BE2C (cell line): ENCODE measurements at regions not wholly inside any gene's neighbourhood (a gene's known extent, or its start where the extent isn't known, plus 50 kb on each side); places are given as distances from the start of the nearest gene placed in this dataset.
"Not testable (repeated sequence)": the region's sequence is repeated elsewhere in the genome, so short reads cannot be mapped to it uniquely, and the experiment has no call there.

Experiments
- DNase-seq: peaks from one replicate; pipeline ENCODE4 v3.0.0-alpha.2; 2020
- H3K27me3 ChIP-seq: fragments of 250-450 bp; sonication (Bioruptor Pico); 2 replicates; pipeline ENCODE4 v1.5.1; 2020; ENCODE audit warnings: mild to moderate bottlenecking
- H3K36me3 ChIP-seq: fragments of 250-450 bp; sonication (Bioruptor Pico); 2 replicates; pipeline ENCODE4 v1.5.1; 2020; ENCODE audit warnings: mild to moderate bottlenecking
- H3K4me1 ChIP-seq: fragments of 250-450 bp; sonication (Bioruptor Pico); 2 replicates; pipeline ENCODE4 v1.5.1; 2020
- H3K4me3 ChIP-seq: 2 replicates; pipeline ENCODE4 v1.5.1; 2011; ENCODE audit warnings: low read depth, low read length
- H3K9me3 ChIP-seq: fragments of 250-450 bp; sonication (Bioruptor Pico); 2 replicates; pipeline ENCODE4 v1.5.1; 2020
- CTCF ChIP-seq: IDR thresholded peaks from 2 replicates; pipeline ENCODE4 v1.5.1; 2012; ENCODE audit warnings: mild to moderate bottlenecking, low read depth, low read length

DNA sequence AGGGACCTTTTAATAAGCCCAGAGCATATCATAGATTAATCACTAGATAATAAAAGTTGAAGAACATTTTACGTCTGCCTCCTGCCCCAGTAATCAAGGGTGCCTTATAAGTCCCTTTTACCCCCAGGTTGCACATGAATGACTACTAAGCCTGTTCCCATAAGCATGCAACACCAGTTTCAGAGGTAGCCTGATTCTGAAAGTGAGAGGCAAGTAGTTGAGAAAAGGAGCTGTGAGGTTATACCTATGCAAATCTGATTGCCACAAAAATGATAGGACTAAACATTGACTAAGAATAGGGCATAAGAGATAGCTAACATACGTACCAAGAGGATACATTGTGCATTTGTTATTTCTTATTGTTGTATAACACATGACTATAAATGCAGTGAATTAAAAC lies 681.9 kb downstream of the ISL1 start:
- DNase-seq: no peak
- TF ChIP-seq CTCF: no peak
- Histone ChIP-seq H3K4me3 (no peak overlapping the region), H3K4me1 (no peaks in the 10 kb centered on the region), H3K36me3 (no peaks in the 10 kb centered on the region), H3K27me3 (no peaks in the 10 kb centered on the region), H3K9me3 (no peaks in the 10 kb centered on the region)

GRCh38 chr5:52069997-52070396 lies 686.7 kb downstream of the ISL1 start:
- no peak for DNase-seq
- H3K4me1 ChIP-seq: no peaks in the 10 kb centered on the region
- TF ChIP-seq CTCF: no peak
- H3K9me3 ChIP-seq: no peaks in the 10 kb centered on the region
- no peak overlapping the region for H3K4me3 ChIP-seq
- no peaks in the 10 kb centered on the region for H3K27me3 ChIP-seq
- H3K36me3 ChIP-seq: no peaks in the 10 kb centered on the region

DNA sequence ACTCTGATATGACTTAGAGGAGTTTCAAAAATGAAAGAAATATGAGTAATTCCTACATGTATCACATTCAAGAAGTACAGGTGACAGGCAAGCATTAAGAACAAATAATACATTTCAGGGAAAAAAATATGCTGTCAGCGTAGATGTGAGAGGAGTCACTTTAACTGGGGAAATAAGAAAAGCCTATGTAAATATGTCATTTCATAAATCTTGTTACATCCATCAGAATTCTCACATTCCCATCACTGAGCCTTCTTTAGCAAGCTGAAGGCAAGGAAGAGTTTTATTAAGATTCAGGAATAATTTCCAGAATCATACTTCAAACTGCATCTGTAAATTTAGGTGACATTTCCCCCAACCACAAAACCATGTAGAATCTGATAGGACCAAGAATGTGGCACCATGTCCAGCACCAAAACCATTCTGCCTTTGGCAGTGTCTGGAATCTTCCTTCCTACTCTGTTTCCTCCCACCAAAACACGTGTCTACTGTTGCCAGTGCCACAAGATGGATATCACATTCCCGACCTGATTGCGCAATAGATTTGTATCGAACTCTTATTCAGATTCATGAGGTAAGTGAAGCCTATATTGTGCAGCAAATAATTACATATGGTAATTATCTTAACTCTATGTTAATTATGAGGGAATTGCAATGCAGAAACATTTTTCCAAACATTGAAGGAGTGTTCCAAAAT lies 690.9 kb downstream of the ISL1 start:
- Histone ChIP-seq H3K4me3 (no peak overlapping the region), H3K36me3 (no peaks in the 10 kb centered on the region), H3K4me1 (no peaks in the 10 kb centered on the region), H3K27me3 (no peaks in the 10 kb centered on the region), H3K9me3 (peaks cover 3% of the 10 kb centered on the region; the same call in 1 of the 2 replicates)
- no peak for DNase-seq
- TF ChIP-seq CTCF: no peak

DNA sequence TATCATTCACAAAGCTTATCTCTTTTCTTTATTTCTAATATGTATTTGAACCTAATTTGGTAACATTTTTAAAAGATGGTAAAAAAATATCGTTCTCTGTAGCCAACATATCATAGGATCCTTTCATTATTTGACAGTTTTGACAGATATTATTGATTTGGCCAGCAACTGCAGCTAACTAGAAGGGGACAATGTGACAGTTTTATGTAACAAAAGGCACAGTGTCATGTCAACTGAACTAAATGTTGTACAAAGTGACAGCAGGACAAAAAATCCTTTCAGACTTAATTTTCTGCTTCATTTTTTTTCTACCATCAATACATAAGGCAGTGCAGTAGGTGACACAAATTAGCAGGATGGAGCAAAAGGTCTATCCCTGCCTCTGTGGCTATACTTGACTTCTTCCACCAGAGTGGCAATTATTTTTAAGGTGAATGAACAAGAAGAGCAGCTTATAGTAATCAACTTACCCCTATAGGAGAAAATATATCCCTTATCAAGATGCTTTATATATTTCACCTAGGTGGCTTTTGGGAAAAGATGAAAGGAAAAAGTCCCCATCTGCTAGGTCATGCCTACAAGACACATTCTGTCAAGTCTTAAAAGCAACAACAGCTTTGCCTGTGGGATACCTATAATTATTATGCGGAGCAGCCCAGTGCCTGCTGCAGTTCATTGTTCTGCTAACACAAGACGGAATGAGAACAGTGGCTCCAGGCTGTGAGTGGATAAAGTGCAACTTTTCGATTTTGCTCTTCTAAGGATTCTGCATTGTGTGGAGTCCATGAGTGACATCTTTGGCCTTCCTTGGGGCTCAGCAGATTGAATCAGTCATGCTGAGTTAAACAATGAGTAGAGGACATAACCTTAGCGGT lies 694.9 kb downstream of the ISL1 start:
- Histone ChIP-seq H3K27me3 (no peaks in the 10 kb centered on the region), H3K4me3 (no peak overlapping the region), H3K9me3 (peaks cover 3% of the 10 kb centered on the region; the same call in 1 of the 2 replicates), H3K36me3 (no peaks in the 10 kb centered on the region), H3K4me1 (no peaks in the 10 kb centered on the region)
- no peak for TF ChIP-seq CTCF
- no peak for DNase-seq

- not testable (repeated sequence) for H3K4me3 ChIP-seq, DNase-seq, H3K27me3 ChIP-seq, H3K4me1 ChIP-seq, H3K36me3 ChIP-seq, H3K9me3 ChIP-seq
Measured at GRCh38 chr5:52102311-52102710, 685.4 kb upstream of the ITGA1 start.

DNA sequence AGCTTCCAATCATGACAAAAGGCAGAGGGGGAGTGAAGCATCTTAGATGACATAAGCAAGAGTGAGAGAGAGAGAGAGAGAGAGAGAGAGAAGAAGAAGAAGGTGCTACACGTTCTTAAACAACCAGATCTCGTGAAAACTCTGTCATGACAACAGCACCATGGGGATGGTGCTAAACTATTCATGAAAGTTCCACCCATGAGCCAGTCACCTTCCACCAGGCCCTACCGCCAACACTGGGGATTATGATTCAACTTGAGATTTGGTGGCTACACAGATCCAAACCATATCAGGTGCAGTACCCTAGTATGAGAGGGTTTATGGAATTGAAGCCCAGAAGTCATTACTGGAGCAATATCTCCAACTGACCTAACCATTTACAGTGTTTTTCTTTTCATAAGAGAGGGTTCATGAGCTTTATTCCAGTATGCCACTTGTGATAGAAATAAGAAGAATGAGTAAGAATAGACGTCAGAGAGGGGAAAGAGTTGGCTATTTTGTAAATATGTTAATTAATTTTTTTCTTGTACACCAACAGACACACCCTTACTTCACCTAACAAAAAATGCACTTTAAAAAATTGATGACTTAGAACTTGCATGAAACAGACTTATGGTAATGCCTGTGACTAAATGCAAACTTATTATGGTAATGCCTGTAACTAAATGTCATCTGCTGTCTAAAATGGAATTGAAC lies 680.4 kb upstream of the ITGA1 start:
- TF ChIP-seq CTCF: no peak
- H3K4me1 ChIP-seq: no peaks in the 10 kb centered on the region

More for the DNA sequence above, 680.4 kb upstream of the ITGA1 start:
- no peak for DNase-seq
- H3K36me3 ChIP-seq: no peaks in the 10 kb centered on the region
- H3K4me3 ChIP-seq: no peak overlapping the region
- H3K27me3 ChIP-seq: no peaks in the 10 kb centered on the region
- H3K9me3 ChIP-seq: no peaks in the 10 kb centered on the region
